Stimulated activated CD4-positive, alpha-beta T cell treated with anti-CD3 and anti-CD28 coated beads, Interleukin-12 subunit alpha, Interleukin-12 subunit beta, amount 100 ng/mL, for 48 hours (primary cell): ENCODE measurements at regions not wholly inside any gene's neighbourhood (a gene's known extent, or its start where the extent isn't known, plus 50 kb on each side); places are given as distances from the start of the nearest gene placed in this dataset.

Experiments used
- DNase-seq, 3 donors: peaks; one replicate each; pipeline ENCODE4 v3.0.0-alpha.2; 2020; ENCODE audit warnings: low read depth in 2 of 3, low spot score in 1 of 3

GRCh38 chr5:159837860-159838259 lies 78.4 kb upstream of the ADRA1B start:
- no peak for DNase-seq

- DNase-seq = no peak
These were observed 77.6 kb upstream of the ADRA1B start for GRCh38 chr5:159838551-159839222.

DNA sequence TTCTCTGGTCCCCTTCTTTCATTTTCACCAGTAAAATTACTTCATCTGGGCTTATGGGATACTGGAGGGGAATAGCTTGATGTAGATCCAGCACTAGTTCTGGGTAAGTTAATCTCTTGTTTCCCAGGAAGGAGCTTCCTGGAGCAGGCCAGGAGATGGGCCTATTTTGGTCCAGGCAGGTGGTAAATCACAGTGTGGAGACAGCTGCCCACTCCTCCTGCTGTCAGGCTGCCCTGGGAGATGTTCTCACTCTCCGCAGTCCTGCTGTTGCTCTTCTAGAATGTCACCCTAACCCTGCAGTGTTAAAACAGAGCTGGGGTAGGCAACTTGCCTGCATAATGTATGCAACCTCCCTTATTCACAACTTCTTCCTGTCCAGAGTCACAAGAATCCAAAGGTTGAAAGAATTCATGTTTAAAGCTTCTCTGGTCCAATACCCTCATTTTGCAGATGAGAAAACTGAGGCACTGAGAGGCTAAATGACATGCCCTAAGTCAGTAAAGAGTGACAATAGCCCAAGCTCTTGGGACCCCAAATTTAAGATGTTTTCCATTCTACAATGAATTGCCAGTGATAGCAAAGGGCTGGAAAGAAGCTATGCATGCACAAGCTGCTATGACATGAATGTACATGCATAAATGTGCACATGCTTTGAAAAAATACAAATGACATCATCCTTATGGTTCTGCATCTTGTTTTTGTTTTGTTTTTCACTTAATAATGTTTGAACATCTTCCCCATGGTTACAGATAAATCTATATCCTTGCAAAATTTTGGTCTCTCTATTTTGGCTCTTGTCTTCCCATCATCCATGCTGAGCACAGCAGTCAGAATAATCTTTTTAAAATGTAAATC lies 71.8 kb upstream of the ADRA1B start:
- no peak for DNase-seq

- no peak for DNase-seq
These were observed 66.7 kb upstream of the ADRA1B start for GRCh38 chr5:159849437-159850083.

DNA sequence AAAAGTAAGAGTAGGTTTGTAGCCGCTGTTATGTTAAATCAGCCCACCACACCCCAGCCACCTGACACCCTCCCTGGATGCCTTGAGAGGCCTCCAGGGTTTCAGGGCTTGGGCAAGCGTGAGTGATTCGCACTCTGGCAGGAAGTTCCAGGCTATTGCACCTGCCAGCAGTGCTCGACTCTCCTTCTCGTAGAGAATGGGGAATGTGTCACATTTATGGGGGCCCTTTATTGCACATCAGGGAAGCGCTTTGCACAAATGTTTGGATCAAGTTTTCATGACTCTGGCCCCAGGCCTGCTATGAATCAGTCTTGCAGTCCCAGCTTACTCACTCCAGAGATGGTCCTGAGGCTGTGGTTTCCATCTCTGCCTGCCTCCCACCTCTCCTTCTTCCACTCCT lies 66.1 kb upstream of the ADRA1B start:
- DNase-seq = no peak

DNA sequence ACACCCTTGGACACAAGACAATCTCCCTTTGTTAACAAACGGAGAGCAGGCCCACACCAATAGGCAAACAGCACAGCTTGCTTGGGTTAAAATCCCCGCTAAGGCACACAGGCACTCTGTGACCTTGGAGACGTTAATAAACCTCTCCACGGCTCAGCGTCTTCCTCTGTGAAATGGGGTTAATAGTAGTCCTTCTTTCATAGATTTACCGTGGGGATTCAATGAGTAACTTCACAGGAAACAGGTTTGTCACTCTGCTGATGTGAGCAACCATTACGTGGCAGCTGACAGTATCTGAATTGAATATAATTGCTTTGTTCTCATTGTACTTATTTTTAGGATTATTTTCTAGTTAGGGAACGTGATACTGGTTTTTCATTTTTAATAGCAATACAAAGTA lies 65.2 kb upstream of the ADRA1B start:
- no peak for DNase-seq

DNA sequence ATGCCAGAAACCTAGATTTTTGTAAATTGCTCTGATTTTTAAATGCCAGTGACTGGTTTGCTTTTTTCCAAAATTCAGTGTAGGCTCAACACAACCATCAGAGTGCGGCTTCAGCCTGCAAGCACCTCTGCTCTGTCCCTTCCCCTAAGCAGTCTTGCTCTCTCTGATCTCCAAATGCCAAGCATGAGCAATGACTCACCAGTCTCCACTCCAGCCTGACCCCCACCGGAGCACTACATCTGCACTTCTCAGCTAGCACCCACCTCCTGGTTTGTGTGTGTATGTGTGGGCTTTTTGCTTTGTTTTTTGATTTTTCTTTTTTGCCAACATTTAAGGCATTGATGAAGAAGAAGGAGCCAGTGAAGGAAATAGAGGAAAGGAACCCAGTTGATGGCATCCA lies 61.4 kb upstream of the ADRA1B start:
- DNase-seq = no peak

DNA sequence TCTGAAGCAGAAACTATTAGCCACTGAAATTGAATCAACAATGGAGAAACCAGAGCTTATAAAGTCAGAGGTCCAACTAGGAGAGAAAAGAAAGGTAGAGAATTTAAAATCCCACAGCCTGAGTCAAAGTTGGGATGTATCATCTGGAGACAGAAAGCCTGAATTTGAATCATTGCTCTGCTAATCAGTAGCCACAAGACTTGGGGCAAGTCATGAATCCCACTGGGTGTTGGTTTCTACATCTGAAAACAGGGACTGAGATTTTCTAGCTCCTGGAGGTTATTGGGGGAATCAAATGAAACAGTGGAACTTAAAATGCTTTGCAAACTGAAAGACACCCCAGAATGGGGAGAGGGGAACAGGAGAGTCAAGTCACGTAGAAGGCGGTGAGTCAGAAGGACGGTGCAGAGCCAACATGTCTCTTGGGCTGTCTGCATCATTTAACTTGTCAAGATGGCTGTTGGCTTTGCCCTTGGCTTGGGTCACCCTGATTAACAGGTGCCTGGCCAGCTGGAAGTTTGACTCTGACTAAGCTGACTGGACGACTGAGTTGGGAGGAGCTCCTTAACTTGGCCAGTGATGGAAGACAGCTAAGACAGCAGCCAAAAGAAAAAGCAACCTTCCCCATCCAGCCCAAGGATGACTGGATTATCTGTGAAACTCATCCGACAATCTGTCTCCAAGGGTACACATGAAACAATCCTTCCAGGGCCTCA lies 60.6 kb upstream of the ADRA1B start:
- DNase-seq = no peak

DNA sequence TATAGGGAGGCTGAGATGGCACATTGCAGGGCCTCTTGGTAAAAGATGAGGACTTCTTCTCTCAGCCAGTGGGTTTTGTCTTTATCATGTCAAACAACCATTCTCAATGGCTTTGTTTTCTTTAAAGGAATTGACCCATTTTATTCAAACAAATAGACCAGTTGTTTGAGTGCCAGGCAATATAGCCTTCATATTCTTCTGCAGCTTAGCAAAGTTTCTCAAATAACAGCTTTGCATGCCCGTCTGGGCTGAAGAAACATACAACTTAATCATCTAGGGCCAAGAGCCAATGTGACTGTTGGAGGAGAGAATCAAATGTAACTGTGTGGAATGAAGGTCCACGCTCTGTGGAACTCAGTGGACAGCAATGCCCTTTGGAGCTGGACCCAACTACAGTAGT lies 57.4 kb upstream of the ADRA1B start:
- DNase-seq = no peak

- no peak for DNase-seq
These were observed 55.2 kb upstream of the ADRA1B start for GRCh38 chr5:159861086-159861485.

DNA sequence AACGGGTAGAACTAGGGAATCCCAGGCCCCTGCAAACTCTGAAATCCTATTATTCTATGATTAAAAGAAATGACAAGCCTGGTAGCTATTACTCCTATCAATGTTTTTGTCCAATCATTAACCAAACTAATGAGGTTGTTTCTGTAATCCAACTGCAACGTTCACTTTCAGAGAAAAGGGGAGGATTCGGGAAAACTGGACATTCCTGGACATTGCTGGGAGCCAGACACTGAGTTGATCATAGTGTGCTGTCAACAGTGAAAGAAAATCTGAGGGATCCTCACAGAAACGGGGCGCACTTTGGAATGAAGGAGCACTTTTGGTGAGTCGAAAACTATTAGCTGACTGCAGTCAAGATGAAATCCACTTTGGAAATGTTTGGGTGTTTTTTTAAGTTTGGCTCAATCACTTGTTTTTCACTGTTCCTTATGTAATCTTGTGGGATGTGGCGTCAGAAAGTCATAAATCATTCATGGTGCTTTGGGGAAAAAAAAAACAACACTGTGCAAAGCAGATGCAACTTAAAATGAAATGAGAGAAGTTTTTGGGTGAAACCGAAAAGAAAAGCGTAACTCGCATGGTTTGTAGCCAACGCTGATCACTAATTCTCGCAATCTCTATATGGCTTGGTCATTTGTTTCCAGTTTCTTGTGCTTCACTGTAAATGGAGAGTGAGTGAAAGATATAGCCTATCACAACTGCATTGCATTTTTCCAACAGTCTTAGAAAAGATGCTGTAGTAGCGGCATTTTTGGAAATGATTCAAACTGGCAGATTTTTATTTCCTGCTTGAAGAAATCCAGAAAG lies 51.2 kb upstream of the ADRA1B start:
- no peak for DNase-seq

DNA sequence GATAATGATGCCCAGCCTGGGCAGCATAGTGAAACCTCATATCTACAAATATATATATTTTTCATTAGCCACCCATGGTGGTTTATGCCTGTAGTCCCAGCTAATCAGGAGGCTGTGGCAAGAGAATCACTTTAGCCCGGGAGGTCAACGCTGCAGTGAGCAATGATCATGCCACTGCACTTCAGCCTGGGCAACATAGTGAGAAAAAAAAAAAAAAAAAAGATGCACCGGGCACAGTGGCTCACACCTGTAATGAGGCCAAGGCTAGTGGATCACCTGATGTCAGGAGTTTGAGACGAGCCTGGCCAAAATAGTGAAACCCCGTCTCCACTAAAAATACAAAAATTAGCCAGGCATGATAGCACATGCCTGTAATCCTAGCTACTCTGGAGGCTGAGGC lies 50.2 kb upstream of the ADRA1B start:
- no peak for DNase-seq
